Transverse colon (tissue), 3 donors: ENCODE measurements at regions not wholly inside any gene's neighbourhood (a gene's known extent, or its start where the extent isn't known, plus 50 kb on each side); places are given as distances from the start of the nearest gene placed in this dataset.

Experiments used
- CTCF ChIP-seq, 5 experiments: fragments of 200-600 bp in 3 of 5; fragments of 450-650 bp in 2 of 5; sonication (generic) in 3 of 5; IDR thresholded peaks; 1 replicate in 2 of 5; 2 replicates in 3 of 5; pipeline ENCODE4 v1.5.1; 2016 to 2017; ENCODE audit warnings: antibody characterized with exemption in 5 of 5, inconsistent platforms in 3 of 5, mild to moderate bottlenecking in 2 of 5, moderate library complexity in 1 of 5
- EP300 ChIP-seq: sonication (generic); formaldehyde crosslinking; IDR thresholded peaks from one replicate; pipeline ENCODE4 v1.6.1; 2017; ENCODE audit warnings: antibody characterized with exemption, low read depth

GRCh38 chr14:98195256-98195655 is 1076.7 kb downstream of the BCL11B start:
- TF ChIP-seq CTCF (IDR thresholded peaks at IDR 0.05) (no peak), EP300 (no peak)
